ENCODE measurements at regions not wholly inside any gene's neighbourhood (a gene's known extent, or its start where the extent isn't known, plus 50 kb on each side); places are given as distances from the start of the nearest gene placed in this dataset.

DNA sequence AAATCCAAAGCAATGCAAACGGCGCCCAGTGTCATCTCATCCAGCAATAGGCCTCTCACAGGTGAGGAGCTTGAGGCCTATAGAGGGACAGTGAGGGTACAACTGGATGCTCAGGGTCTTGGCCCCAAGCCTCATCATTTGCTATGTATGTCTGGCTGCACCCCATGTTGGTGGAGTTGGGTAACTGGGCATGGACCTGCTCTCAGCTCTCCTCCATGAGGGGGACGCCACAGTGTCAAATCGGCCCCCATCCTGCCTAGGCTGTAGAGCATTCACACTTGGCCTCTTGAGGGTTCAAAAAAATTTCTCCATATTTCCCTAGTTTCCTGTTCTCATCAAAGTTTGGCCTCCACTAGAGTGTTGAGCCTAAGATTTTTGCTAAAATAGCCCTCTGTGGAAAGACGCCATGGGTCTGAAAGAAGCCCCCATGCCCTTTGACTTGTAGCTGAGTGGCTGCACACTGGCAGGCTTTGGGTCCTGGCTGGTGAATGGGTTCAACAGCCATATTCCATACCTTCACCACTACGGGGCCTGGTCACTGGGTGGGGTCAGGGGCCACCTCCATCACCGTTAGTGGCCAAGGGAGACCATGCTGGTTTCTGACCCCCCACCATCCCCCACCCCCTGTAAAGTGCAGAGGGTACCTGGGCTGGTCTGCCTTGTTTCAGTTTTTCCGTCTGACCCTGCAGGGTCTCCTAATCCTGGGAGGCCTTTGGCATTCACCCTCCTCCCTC, 132.3 kb upstream of the TBX20 start:
- TF ChIP-seq POLR2A (IDR thresholded peaks at IDR 0.05) (no peak), EP300 (IDR thresholded peaks at IDR 0.05) (no peak)
- TF ChIP-seq, protein P1, sequence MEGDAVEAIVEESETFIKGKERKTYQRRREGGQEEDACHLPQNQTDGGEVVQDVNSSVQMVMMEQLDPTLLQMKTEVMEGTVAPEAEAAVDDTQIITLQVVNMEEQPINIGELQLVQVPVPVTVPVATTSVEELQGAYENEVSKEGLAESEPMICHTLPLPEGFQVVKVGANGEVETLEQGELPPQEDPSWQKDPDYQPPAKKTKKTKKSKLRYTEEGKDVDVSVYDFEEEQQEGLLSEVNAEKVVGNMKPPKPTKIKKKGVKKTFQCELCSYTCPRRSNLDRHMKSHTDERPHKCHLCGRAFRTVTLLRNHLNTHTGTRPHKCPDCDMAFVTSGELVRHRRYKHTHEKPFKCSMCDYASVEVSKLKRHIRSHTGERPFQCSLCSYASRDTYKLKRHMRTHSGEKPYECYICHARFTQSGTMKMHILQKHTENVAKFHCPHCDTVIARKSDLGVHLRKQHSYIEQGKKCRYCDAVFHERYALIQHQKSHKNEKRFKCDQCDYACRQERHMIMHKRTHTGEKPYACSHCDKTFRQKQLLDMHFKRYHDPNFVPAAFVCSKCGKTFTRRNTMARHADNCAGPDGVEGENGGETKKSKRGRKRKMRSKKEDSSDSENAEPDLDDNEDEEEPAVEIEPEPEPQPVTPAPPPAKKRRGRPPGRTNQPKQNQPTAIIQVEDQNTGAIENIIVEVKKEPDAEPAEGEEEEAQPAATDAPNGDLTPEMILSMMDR (IDR thresholded peaks at IDR 0.05), result no peak
- Histone ChIP-seq H3K36me3 (no peaks in the 10 kb centered on the region), H3K4me1 (ENCODE audit: insufficient read depth) (no peaks in the 10 kb centered on the region), H3K27ac (no peak overlapping the region), H3K4me3 (no peak overlapping the region), H3K9me3 (no peaks in the 10 kb centered on the region), H3K27me3 (peaks cover 2% of the 10 kb centered on the region)
- WGBS, 3 donors, result 92 to 95% (median 93%) methylated on average over 8 of the region's 8 CpGs
- intact Hi-C loops (cut with DNase I), result no loop called here
- DNase-seq, result no peak

DNA sequence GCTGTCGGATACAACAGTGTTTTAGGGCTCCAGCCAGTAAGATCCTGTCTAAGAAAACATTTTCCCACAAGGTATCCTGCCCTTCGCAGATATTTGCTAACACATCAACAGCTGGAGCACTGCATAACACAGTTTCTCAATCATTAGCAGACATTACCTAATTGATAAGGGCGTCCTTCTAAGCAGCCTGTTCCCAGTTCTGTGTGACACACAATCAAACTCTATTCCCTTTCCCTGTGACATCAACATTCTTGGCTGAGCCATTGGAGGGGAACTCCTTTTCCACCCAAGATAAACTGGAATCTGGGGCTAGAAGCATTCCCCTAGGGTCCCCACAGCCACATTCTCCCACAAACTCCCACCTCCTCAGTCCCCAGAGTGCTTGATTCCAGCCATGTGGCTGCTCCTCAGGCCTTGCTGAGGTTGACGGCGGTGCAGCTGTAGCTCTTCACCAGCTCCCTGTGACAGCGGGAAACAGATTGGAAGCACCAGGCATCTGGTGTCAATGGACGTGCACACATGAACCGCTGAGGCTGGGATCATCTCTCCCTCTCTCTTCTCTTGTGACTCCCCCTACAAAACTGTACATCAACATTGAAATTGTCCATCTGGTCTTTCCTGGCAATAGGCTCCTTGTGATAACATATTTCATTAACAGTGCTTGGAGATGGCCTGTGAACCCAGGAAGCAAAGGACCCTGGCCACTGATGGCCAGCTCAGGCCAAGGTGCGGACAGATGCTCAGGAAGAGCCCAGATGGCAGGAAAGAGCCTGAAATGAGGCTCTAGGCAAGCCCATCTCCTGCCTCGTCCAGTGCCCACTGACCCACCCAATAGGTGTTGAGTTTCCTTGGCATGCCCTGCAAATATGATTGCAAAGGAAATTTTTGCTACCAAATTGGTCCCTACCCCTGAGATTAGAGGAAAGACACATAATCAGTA, 131.1 kb upstream of the TBX20 start:
- no peaks in the 10 kb centered on the region for H3K36me3 ChIP-seq
- no peak for DNase-seq
- TF ChIP-seq, protein P1 (IDR thresholded peaks at IDR 0.05), result no peak
- TF ChIP-seq POLR2A (IDR thresholded peaks at IDR 0.05), result no peak
- TF ChIP-seq EP300 (IDR thresholded peaks at IDR 0.05), result no peak
- no peaks in the 10 kb centered on the region for H3K9me3 ChIP-seq
- 55 to 72% (median 63%) methylated on average over 10 of the region's 10 CpGs for WGBS, 3 donors
- H3K27ac ChIP-seq, result no peak overlapping the region
- intact Hi-C loops (cut with DNase I), result no loop called here
- no peaks in the 10 kb centered on the region for H3K4me1 ChIP-seq (ENCODE audit: insufficient read depth)
- H3K27me3 ChIP-seq, result peaks cover 2% of the 10 kb centered on the region
- no peak overlapping the region for H3K4me3 ChIP-seq

DNA sequence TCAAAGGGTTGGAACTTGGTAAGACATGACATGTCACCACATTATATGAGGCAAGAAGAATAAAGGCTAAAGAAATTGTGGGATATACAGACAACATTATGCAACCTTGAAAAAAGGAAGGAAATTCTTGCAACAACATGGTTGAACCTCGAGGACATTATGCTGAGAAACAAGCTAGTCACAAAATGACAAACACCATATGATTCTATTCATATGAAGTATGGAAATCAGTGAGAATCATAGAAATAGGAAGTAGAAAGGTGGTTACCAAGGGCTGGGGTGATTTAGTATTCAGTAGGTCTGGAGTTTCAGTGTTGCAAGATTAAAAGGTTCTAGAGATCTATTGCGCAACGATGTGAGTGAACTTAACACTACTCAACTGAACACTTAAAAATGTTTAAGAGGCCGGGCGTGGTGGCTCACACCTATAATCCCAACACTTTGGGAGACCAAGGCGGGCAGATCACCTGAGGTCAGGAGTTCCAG, 126.9 kb upstream of the TBX20 start:
- Histone ChIP-seq H3K36me3 (no peaks in the 10 kb centered on the region), H3K9me3 (no peaks in the 10 kb centered on the region), H3K27ac (no peak overlapping the region), H3K4me3 (no peak overlapping the region), H3K27me3 (peaks cover 2% of the 10 kb centered on the region), H3K4me1 (ENCODE audit: insufficient read depth) (no peaks in the 10 kb centered on the region)
- WGBS, 3 donors, result 89 to 94% (median 93%) methylated on average over 6 of the region's 6 CpGs
- no peak for DNase-seq
- intact Hi-C loops (cut with DNase I), result no loop called here
- TF ChIP-seq, protein P1 (IDR thresholded peaks at IDR 0.05), result no peak
- TF ChIP-seq POLR2A (IDR thresholded peaks at IDR 0.05) (no peak), EP300 (IDR thresholded peaks at IDR 0.05) (no peak)

GRCh38 chr7:35379481-35379880, 125.6 kb upstream of the TBX20 start:
- no peak for DNase-seq
- Histone ChIP-seq H3K9me3 (no peaks in the 10 kb centered on the region), H3K4me3 (no peak overlapping the region), H3K27me3 (peaks cover 2% of the 10 kb centered on the region), H3K27ac (no peak overlapping the region), H3K4me1 (ENCODE audit: insufficient read depth) (no peaks in the 10 kb centered on the region), H3K36me3 (no peaks in the 10 kb centered on the region)
- intact Hi-C loops (cut with DNase I), result no loop called here
- WGBS, 3 donors, result 91 to 97% (median 93%) methylated on average over 3 of the region's 3 CpGs
- TF ChIP-seq POLR2A (IDR thresholded peaks at IDR 0.05) (no peak), EP300 (IDR thresholded peaks at IDR 0.05) (no peak)
- TF ChIP-seq, protein P1 (IDR thresholded peaks at IDR 0.05), result no peak
